Stimulated activated naive CD8-positive, alpha-beta T cell treated with anti-CD3 and anti-CD28 coated beads, Interleukin-15, amount 100 ng/mL, for 72 hours (primary cell): ENCODE measurements at regions not wholly inside any gene's neighbourhood (a gene's known extent, or its start where the extent isn't known, plus 50 kb on each side); places are given as distances from the start of the nearest gene placed in this dataset.

Source experiments
- ATAC-seq: fragments of 150-1000 bp; cut with Tn5 transposase; 2 replicates; pipeline ENCODE4 v1.10.0; 2021; ENCODE audit warnings: mild to moderate bottlenecking, moderate library complexity
- DNase-seq, 2 donors: peaks; one replicate each; pipeline ENCODE4 v3.0.0; 2021 to 2022
- H3K27ac Mint-ChIP-seq, 2 donors: one replicate each; pipeline ENCODE4 v1.8.0; 2022; ENCODE audit warnings: mild to moderate bottlenecking in 2 of 2, mixed read lengths in 2 of 2, moderate library complexity in 2 of 2
- H3K27me3 Mint-ChIP-seq: one replicate; pipeline ENCODE4 v1.8.0; 2022; ENCODE audit warnings: mixed read lengths
- H3K4me1 Mint-ChIP-seq: one replicate; pipeline ENCODE4 v1.8.0; 2022; ENCODE audit warnings: mild to moderate bottlenecking, mixed read lengths
- H3K4me3 Mint-ChIP-seq, 2 donors: one replicate each; pipeline ENCODE4 v1.8.0; 2022; ENCODE audit warnings: mild to moderate bottlenecking in 2 of 2, mixed read lengths in 2 of 2, moderate library complexity in 1 of 2
- H3K9me3 Mint-ChIP-seq, 2 donors: one replicate each; pipeline ENCODE4 v1.8.0; 2022; ENCODE audit warnings: mixed read lengths in 2 of 2

GRCh38 chr13:40121722-40122121 lies 466.3 kb downstream of the COG6 start:
- Mint-ChIP-seq H3K4me1 (peaks cover 20% of the 10 kb centered on the region), H3K9me3 (peaks cover 7 to 11% of the 10 kb centered on the region in 2 donors), H3K27ac (no peak overlapping the region), H3K4me3 (no peak overlapping the region), H3K27me3 (no peaks in the 10 kb centered on the region)
- DNase-seq (no peak), ATAC-seq (no peak)

- Mint-ChIP-seq H3K4me3 (no peak overlapping the region), H3K4me1 (peaks cover 36% of the 10 kb centered on the region), H3K9me3 (peaks cover 10 to 12% of the 10 kb centered on the region in 2 donors), H3K27me3 (no peaks in the 10 kb centered on the region), H3K27ac (no peak overlapping the region)
- DNase-seq (no peak), ATAC-seq (no peak)
Observed at GRCh38 chr13:40123962-40124632, 468.6 kb downstream of the COG6 start.

- H3K27me3 Mint-ChIP-seq = no peaks in the 10 kb centered on the region
- H3K27ac Mint-ChIP-seq = no peak overlapping the region
- peaks cover 11 to 12% of the 10 kb centered on the region in 2 donors for H3K9me3 Mint-ChIP-seq
- H3K4me3 Mint-ChIP-seq = no peak overlapping the region
- H3K4me1 Mint-ChIP-seq = peaks cover 41% of the 10 kb centered on the region
- ATAC-seq = no peak
- DNase-seq = no peak
Observed at GRCh38 chr13:40124633-40125015, 469.2 kb downstream of the COG6 start.

- ATAC-seq = no peak
- H3K4me3 Mint-ChIP-seq = no peak overlapping the region
- peaks cover 8 to 10% of the 10 kb centered on the region in 2 donors for H3K9me3 Mint-ChIP-seq
- no peaks in the 10 kb centered on the region for H3K27me3 Mint-ChIP-seq
- DNase-seq = no peak
- peaks cover 42% of the 10 kb centered on the region for H3K4me1 Mint-ChIP-seq
- H3K27ac Mint-ChIP-seq = peak overlapping the region in 1 of 2 donors; percentile 24
Observed at GRCh38 chr13:40125336-40125735, 469.9 kb downstream of the COG6 start.

GRCh38 chr13:40126306-40127085 lies 471.0 kb downstream of the COG6 start:
- DNase-seq (no peak), ATAC-seq (no peak)
- peaks cover 8 to 10% of the 10 kb centered on the region in 2 donors for H3K9me3 Mint-ChIP-seq
- peak overlapping the region in 1 of 2 donors; percentile 23 for H3K27ac Mint-ChIP-seq
- no peak overlapping the region for H3K4me3 Mint-ChIP-seq
- no peaks in the 10 kb centered on the region for H3K27me3 Mint-ChIP-seq
- H3K4me1 Mint-ChIP-seq = peaks cover 42% of the 10 kb centered on the region

GRCh38 chr13:40127476-40127875 lies 472.0 kb downstream of the COG6 start:
- no peak for ATAC-seq

GRCh38 chr13:40127925-40128324 lies 472.5 kb downstream of the COG6 start:
- peaks cover 15 to 17% of the 10 kb centered on the region in 2 donors for H3K9me3 Mint-ChIP-seq
- no peak for ATAC-seq
- H3K4me3 Mint-ChIP-seq = no peak overlapping the region
- no peaks in the 10 kb centered on the region for H3K27me3 Mint-ChIP-seq
- peaks cover 56% of the 10 kb centered on the region for H3K4me1 Mint-ChIP-seq
- no peak for DNase-seq
- H3K27ac Mint-ChIP-seq = peak overlapping the region in 1 of 2 donors; percentile 18

More at GRCh38 chr13:40127476-40127875, 472.0 kb downstream of the COG6 start:
- no peak overlapping the region for H3K27ac Mint-ChIP-seq
- no peak for DNase-seq
- H3K27me3 Mint-ChIP-seq = no peaks in the 10 kb centered on the region
- H3K4me3 Mint-ChIP-seq = no peak overlapping the region
- peaks cover 15 to 17% of the 10 kb centered on the region in 2 donors for H3K9me3 Mint-ChIP-seq
- H3K4me1 Mint-ChIP-seq = peaks cover 51% of the 10 kb centered on the region

- Mint-ChIP-seq H3K4me1 (peaks cover 57% of the 10 kb centered on the region), H3K27ac (no peak overlapping the region), H3K4me3 (peak overlapping the region in 1 of 2 donors; percentile 22), H3K27me3 (no peaks in the 10 kb centered on the region), H3K9me3 (peaks cover 15 to 17% of the 10 kb centered on the region in 2 donors)
- DNase-seq (no peak), ATAC-seq (no peak)
Observed at GRCh38 chr13:40129467-40129866, 474.0 kb downstream of the COG6 start.

GRCh38 chr13:40130871-40131636 lies 475.6 kb downstream of the COG6 start:
- ATAC-seq (no peak), DNase-seq (no peak)
- Mint-ChIP-seq H3K4me3 (no peak overlapping the region), H3K27me3 (no peaks in the 10 kb centered on the region), H3K9me3 (peaks cover 15 to 17% of the 10 kb centered on the region in 2 donors), H3K4me1 (peaks cover 43% of the 10 kb centered on the region), H3K27ac (peak overlapping the region in 1 of 2 donors; percentile 25)

GRCh38 chr13:40132249-40132648 lies 476.8 kb downstream of the COG6 start:
- Mint-ChIP-seq H3K27ac (peak overlapping the region; percentile 49 to 89), H3K27me3 (no peaks in the 10 kb centered on the region), H3K4me3 (peak overlapping the region in 1 of 2 donors; percentile 15), H3K4me1 (peaks cover 31% of the 10 kb centered on the region), H3K9me3 (peaks cover 15 to 27% of the 10 kb centered on the region in 2 donors)
- DNase-seq (peak; percentile 28 to 85), ATAC-seq (peak; percentile 96)

GRCh38 chr13:40136896-40137295 lies 481.4 kb downstream of the COG6 start:
- peaks cover 6% of the 10 kb centered on the region for H3K27me3 Mint-ChIP-seq
- no peak for ATAC-seq
- no peak overlapping the region for H3K4me3 Mint-ChIP-seq
- H3K4me1 Mint-ChIP-seq = peaks cover 12% of the 10 kb centered on the region
- no peak for DNase-seq
- H3K9me3 Mint-ChIP-seq = peaks cover 3 to 13% of the 10 kb centered on the region in 2 donors
- H3K27ac Mint-ChIP-seq = peak overlapping the region in 1 of 2 donors; percentile 2

GRCh38 chr13:40137400-40137799 lies 481.9 kb downstream of the COG6 start:
- Mint-ChIP-seq H3K4me3 (no peak overlapping the region), H3K4me1 (peaks cover 7% of the 10 kb centered on the region), H3K27ac (no peak overlapping the region), H3K27me3 (peaks cover 6% of the 10 kb centered on the region), H3K9me3 (peaks cover 0 to 9% of the 10 kb centered on the region in 2 donors)
- peak in 1 of 2 donors; percentile 51 for DNase-seq
- peak; percentile 82 for ATAC-seq

- no peak for DNase-seq
- Mint-ChIP-seq H3K27me3 (peaks cover 6% of the 10 kb centered on the region), H3K4me1 (peaks cover 21% of the 10 kb centered on the region), H3K27ac (no peak overlapping the region), H3K9me3 (peaks cover 0 to 9% of the 10 kb centered on the region in 2 donors), H3K4me3 (no peak overlapping the region)
- no peak for ATAC-seq
Observed at GRCh38 chr13:40139896-40140520, 484.5 kb downstream of the COG6 start.

- H3K4me1 Mint-ChIP-seq = peaks cover 39% of the 10 kb centered on the region
- H3K27me3 Mint-ChIP-seq = peaks cover 6% of the 10 kb centered on the region
- H3K4me3 Mint-ChIP-seq = no peak overlapping the region
- DNase-seq (no peak), ATAC-seq (no peak)
- H3K9me3 Mint-ChIP-seq = peaks cover 0 to under 1% of the 10 kb centered on the region in 2 donors
- peak overlapping the region in 1 of 2 donors; percentile 75 for H3K27ac Mint-ChIP-seq
Observed at GRCh38 chr13:40141859-40142555, 486.5 kb downstream of the COG6 start.
